HEK293T (cell line): ENCODE measurements at regions not wholly inside any gene's neighbourhood (a gene's known extent, or its start where the extent isn't known, plus 50 kb on each side); places are given as distances from the start of the nearest gene placed in this dataset.
"Not testable (repeated sequence)": the region's sequence is repeated elsewhere in the genome, so short reads cannot be mapped to it uniquely, and the experiment has no call there.

Source experiments
- CTCF ChIA-PET: fragments of 350-600 bp; formaldehyde crosslinking; extraction: SDS; loops from one replicate; lab custom pipeline; 2021; ENCODE audit warnings: antibody characterized with exemption, inconsistent platforms; lab: Yijun Ruan, JAX
- POLR2A ChIA-PET: fragments of 350-600 bp; formaldehyde crosslinking; extraction: SDS; loops from one replicate; lab custom pipeline; 2020; ENCODE audit warnings: antibody characterized with exemption, inconsistent platforms; lab: Yijun Ruan, JAX
- DNase-seq: peaks from one replicate; pipeline ENCODE4 v3.0.0; 2012; ENCODE audit warnings: mixed read lengths; ENCODE audit errors: extremely low spot score
- ARNT ChIP-seq: fragments of 450-650 bp; IDR thresholded peaks from 2 replicates; pipeline ENCODE4 v1.6.1; 2017; ENCODE audit warnings: mild to moderate bottlenecking
- BHLHE40 ChIP-seq: fragments of 450-650 bp; IDR thresholded peaks from 2 replicates; pipeline ENCODE4 v1.6.1; 2016; ENCODE audit warnings: mild to moderate bottlenecking, moderate library complexity, borderline replicate concordance
- CTBP1 ChIP-seq: fragments of 450-650 bp; IDR thresholded peaks from 2 replicates; pipeline ENCODE4 v1.6.1; 2016; ENCODE audit warnings: borderline replicate concordance
- ELF4 ChIP-seq: fragments of 450-650 bp; IDR thresholded peaks from 2 replicates; pipeline ENCODE4 v1.6.1; 2017; ENCODE audit warnings: antibody characterized with exemption
- FOXA1 ChIP-seq: fragments of 450-650 bp; IDR thresholded peaks from 2 replicates; pipeline ENCODE4 v1.6.1; 2016; ENCODE audit warnings: mild to moderate bottlenecking
- FOXK2 ChIP-seq: fragments of 450-650 bp; IDR thresholded peaks from 2 replicates; pipeline ENCODE4 v1.6.1; 2016; ENCODE audit warnings: mild to moderate bottlenecking
- FOXM1 ChIP-seq: fragments of 450-650 bp; IDR thresholded peaks from 2 replicates; pipeline ENCODE4 v1.6.1; 2017; ENCODE audit warnings: mild to moderate bottlenecking, borderline replicate concordance
- HDGF ChIP-seq: fragments of 450-650 bp; IDR thresholded peaks from 2 replicates; pipeline ENCODE4 v1.6.1; 2017; ENCODE audit warnings: antibody characterized with exemption, borderline replicate concordance
- L3MBTL2 ChIP-seq: fragments of 450-650 bp; conservative IDR thresholded peaks from 2 replicates; pipeline ENCODE4 v1.6.1; 2016; ENCODE audit warnings: mild to moderate bottlenecking
- LEF1 ChIP-seq: fragments of 450-650 bp; IDR thresholded peaks from 2 replicates; pipeline ENCODE4 v1.6.1; 2017; ENCODE audit warnings: mild to moderate bottlenecking, borderline replicate concordance
- NFRKB ChIP-seq: fragments of 450-650 bp; IDR thresholded peaks from 2 replicates; pipeline ENCODE4 v1.6.1; 2016; ENCODE audit warnings: mild to moderate bottlenecking, moderate library complexity
- SP1 ChIP-seq: fragments of 450-650 bp; IDR thresholded peaks from 2 replicates; pipeline ENCODE4 v1.6.1; 2017
- SUZ12 ChIP-seq: fragments of 450-650 bp; IDR thresholded peaks from 2 replicates; pipeline ENCODE4 v1.6.1; 2016; ENCODE audit warnings: mild to moderate bottlenecking
- TARDBP ChIP-seq: fragments of 450-650 bp; IDR thresholded peaks from 2 replicates; pipeline ENCODE4 v1.6.1; 2016
- ZNF384 ChIP-seq: fragments of 450-650 bp; IDR thresholded peaks from 2 replicates; pipeline ENCODE4 v1.6.1; 2016
- TF ChIP-seq, protein P1 (sequence below): fragments of 450-650 bp; IDR thresholded peaks from 2 replicates; pipeline ENCODE4 v1.6.1; 2016

DNA sequence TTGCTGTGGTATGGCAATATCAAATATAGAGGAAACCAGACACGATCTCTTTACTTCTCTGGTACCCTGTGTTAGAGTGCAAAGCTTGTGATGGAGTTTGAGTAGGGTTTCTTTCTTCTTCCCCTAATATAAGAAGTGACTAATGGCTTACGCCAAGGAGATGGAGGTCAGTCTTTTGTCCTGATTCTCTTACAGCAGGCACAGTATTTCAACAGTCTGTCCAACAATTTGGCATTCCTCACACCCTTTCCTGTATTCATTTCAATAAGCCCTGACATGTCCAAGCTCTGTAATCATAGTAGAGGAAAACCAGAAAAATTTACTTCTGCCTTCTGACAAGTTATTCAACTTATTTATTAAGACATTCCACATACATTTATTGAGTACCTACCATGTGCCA lies 546.2 kb downstream of the TMEM135 start:
- no peak for TF ChIP-seq L3MBTL2
- TF ChIP-seq ARNT: no peak
- no peak for TF ChIP-seq SUZ12
- no peak for TF ChIP-seq FOXA1
- TF ChIP-seq, protein P1, sequence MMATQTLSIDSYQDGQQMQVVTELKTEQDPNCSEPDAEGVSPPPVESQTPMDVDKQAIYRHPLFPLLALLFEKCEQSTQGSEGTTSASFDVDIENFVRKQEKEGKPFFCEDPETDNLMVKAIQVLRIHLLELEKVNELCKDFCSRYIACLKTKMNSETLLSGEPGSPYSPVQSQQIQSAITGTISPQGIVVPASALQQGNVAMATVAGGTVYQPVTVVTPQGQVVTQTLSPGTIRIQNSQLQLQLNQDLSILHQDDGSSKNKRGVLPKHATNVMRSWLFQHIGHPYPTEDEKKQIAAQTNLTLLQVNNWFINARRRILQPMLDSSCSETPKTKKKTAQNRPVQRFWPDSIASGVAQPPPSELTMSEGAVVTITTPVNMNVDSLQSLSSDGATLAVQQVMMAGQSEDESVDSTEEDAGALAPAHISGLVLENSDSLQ: no peak
- TF ChIP-seq HDGF: no peak
- no peak for TF ChIP-seq SP1
- no peak for TF ChIP-seq BHLHE40
- no peak for TF ChIP-seq LEF1
- no peak for TF ChIP-seq FOXK2
- TF ChIP-seq TARDBP: no peak
- TF ChIP-seq FOXM1: no peak
- no peak for TF ChIP-seq CTBP1
- no peak for TF ChIP-seq NFRKB
- no peak for TF ChIP-seq ZNF384
- TF ChIP-seq ELF4: no peak
- DNase-seq: no peak
- CTCF ChIA-PET: no interaction called here
- POLR2A ChIA-PET: no interaction called here

DNA sequence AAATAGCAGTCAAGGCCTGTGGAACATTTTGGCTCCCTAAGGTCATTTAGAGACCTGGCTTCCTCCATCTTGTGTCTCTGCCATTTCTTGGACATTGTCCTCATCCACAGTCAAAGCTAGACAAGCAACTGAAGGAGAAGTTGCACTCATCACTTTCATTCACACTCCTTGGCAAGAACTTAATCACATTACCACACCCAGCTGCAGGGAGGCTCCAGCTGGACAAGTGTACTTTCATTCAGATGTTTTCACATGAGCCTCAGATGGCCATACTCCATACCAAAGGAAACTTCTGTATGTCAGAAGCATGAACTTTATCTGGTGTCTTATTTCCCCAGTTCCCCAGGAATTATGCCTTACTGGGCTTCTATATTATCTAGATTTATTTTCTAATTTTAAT lies 537.4 kb downstream of the TMEM135 start:
- no peak for DNase-seq
- ChIA-PET POLR2A (no interaction called here), CTCF (no interaction called here)

DNA sequence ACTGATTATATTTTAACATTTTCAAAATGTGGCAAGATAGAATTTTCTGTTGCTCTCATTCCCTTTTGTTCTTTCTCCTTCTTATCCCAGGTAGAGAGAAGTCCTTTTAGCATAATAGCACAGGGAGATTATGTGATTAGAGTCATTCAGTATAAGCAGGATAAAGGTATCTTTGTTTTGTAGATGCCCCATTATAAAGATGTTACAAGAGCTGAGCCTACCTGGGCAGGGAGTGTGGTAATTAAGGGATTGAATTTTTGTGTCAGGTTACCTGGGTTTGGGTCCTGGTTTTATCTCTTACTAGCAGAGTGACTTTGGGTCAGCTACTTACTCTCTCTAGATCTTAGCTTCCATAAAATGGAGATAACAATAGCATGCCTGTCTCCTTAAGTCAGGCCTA lies 536.5 kb downstream of the TMEM135 start:
- TF ChIP-seq FOXM1 (no peak), ZNF384 (no peak), L3MBTL2 (no peak), LEF1 (no peak), TARDBP (no peak), ARNT (no peak), HDGF (no peak), ELF4 (no peak), FOXA1 (no peak), NFRKB (no peak)
- TF ChIP-seq, protein P1: no peak
- CTCF ChIA-PET: no interaction called here
- POLR2A ChIA-PET: no interaction called here
- no peak for DNase-seq

More for the DNA sequence above, 537.4 kb downstream of the TMEM135 start:
- TF ChIP-seq FOXM1: no peak
- TF ChIP-seq, protein P1: no peak

DNA sequence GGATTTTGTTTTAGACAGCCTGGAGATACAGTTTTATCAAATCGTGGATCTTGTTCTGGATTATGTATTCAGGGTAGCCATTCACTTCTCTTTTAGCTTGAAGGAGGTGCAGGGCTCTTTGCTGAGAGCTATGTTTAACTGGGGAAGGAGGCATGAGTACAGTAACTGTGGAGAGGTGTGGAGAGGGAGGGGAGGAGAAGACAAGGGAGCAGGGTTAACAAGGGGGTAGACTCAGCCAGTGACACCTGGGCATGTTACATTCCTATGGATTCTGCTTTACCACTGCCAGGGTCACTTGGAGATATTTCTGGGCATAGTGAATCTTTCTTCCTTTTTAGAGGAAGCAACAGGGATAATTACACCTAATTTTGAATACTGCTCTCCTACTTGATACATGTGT lies 536.0 kb downstream of the TMEM135 start:
- DNase-seq: no peak
- ChIA-PET CTCF (no interaction called here), POLR2A (no interaction called here)
- TF ChIP-seq L3MBTL2: no peak
- TF ChIP-seq NFRKB: no peak

DNA sequence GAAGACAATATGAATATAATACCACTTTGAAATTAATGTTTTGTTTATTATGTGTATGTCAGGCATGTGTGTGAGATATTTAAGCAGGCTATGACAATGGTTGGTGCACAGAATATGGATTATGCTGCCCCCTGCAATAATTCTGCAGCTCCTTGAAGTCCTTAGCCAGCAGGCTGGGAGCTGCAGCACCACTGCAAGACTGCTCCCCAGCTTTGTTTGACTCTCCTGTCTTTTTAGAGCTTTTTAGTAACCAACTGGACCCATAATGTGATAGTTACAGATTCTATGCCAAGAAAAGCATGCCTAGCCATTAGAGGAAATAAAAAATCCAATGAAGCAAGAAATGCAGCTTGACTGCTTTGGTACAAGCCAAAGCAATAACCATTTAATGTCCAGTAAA lies 535.1 kb downstream of the TMEM135 start:
- TF ChIP-seq FOXK2 (no peak), CTBP1 (no peak), ZNF384 (no peak), NFRKB (no peak), SP1 (no peak), BHLHE40 (no peak)
- POLR2A ChIA-PET: no interaction called here
- DNase-seq: no peak
- CTCF ChIA-PET: no interaction called here

DNA sequence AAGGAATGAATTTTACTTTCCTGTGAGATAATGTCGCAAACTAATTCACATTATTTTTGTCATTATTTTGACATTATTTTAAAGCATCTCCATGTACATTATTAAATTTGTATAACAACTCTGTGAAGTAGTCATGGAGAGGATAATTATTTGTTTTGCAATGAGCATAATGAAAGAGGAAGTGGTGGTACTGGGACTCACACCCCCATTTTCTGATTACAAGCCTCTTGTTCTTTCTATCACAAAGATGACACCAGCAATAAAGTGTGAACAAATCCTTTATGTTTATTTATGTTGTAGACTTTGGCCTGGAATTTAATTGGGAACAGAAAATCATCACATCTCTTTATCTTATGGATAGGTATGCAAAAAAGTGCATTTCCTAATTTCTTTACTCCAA lies 522.6 kb downstream of the TMEM135 start:
- TF ChIP-seq NFRKB: no peak
- TF ChIP-seq SUZ12: no peak
- TF ChIP-seq ELF4: no peak
- no peak for TF ChIP-seq L3MBTL2
- no peak for TF ChIP-seq FOXA1
- no peak for TF ChIP-seq ARNT
- no peak for TF ChIP-seq FOXK2
- no peak for TF ChIP-seq FOXM1
- TF ChIP-seq CTBP1: no peak
- TF ChIP-seq, protein P1: no peak
- ChIA-PET POLR2A (no interaction called here), CTCF (no interaction called here)
- no peak for DNase-seq

- DNase-seq, POLR2A ChIA-PET, CTCF ChIA-PET: not testable (repeated sequence)
Observed at GRCh38 chr11:87559852-87560251, 522.1 kb downstream of the TMEM135 start.
